Calu3 (cell line): ENCODE measurements at regions not wholly inside any gene's neighbourhood (a gene's known extent, or its start where the extent isn't known, plus 50 kb on each side); places are given as distances from the start of the nearest gene placed in this dataset.
A peak's percentile ranks its signal among the peaks of the same experiment; 100 is the strongest.

Experiments used
- BruUV-seq: library from RNA; stranded (reverse); fragments of 400-500 nt; replicated peaks from 2 replicates; lab custom pipeline; 2021; lab: Mats Ljungman, UMichigan
- CTCF ChIA-PET: fragments of 300-600 bp; sonication (Branson Sonifier 250); formaldehyde crosslinking; loops from one replicate; lab custom pipeline; 2022; ENCODE audit warnings: antibody characterized with exemption; lab: Charles Lee
- DNase-seq: peaks from one replicate; pipeline ENCODE4 v3.0.0; 2022
- H3K27ac Mint-ChIP-seq: one replicate; pipeline ENCODE4 v1.8.0; 2022; ENCODE audit warnings: mixed read lengths; ENCODE audit not compliant: unreplicated experiment
- H3K27me3 Mint-ChIP-seq: one replicate; pipeline ENCODE4 v1.8.0; 2022; ENCODE audit warnings: mixed read lengths; ENCODE audit not compliant: unreplicated experiment
- H3K36me3 Mint-ChIP-seq: one replicate; pipeline ENCODE4 v1.8.0; 2022; ENCODE audit warnings: mild to moderate bottlenecking, moderate library complexity, mixed read lengths; ENCODE audit not compliant: insufficient read depth, unreplicated experiment
- H3K4me1 Mint-ChIP-seq: one replicate; pipeline ENCODE4 v1.8.0; 2022; ENCODE audit warnings: mild to moderate bottlenecking, low read depth, mixed read lengths; ENCODE audit not compliant: unreplicated experiment
- H3K4me3 Mint-ChIP-seq: one replicate; pipeline ENCODE4 v1.8.0; 2022; ENCODE audit warnings: mild to moderate bottlenecking, low read depth, moderate library complexity, mixed read lengths; ENCODE audit not compliant: unreplicated experiment
- H3K9me3 Mint-ChIP-seq: one replicate; pipeline ENCODE4 v1.8.0; 2022; ENCODE audit warnings: low read depth, mixed read lengths; ENCODE audit not compliant: unreplicated experiment
- CTCF ChIP-seq: fragments of 200-600 bp; IDR thresholded peaks from one replicate; pipeline ENCODE4 v1.8.0; 2022; ENCODE audit warnings: antibody characterized with exemption; ENCODE audit not compliant: unreplicated experiment
- intact Hi-C: fragments of 100-400 bp; cut with micrococcal nuclease; formaldehyde crosslinking; loops from one replicate; pipeline ENCODE4 v1.10.0; 2022; ENCODE audit not compliant: unreplicated experiment

GRCh38 chr13:30107521-30108136 lies 199.7 kb downstream of the KATNAL1 start:
- no TSS peak for BruUV-seq
- no peak for TF ChIP-seq CTCF
- peaks cover 13% of the 10 kb centered on the region for H3K36me3 Mint-ChIP-seq
- H3K9me3 Mint-ChIP-seq: no peaks in the 10 kb centered on the region
- CTCF ChIA-PET: no interaction called here
- peaks cover 42% of the 10 kb centered on the region for H3K4me1 Mint-ChIP-seq
- no peaks in the 10 kb centered on the region for H3K27me3 Mint-ChIP-seq
- intact Hi-C loops: loop anchor here (1.0 kb wide), 1 partner anchor 262 kb away; no protein-coding TSS in a partner anchor
- H3K27ac Mint-ChIP-seq: peak overlapping the region; percentile 65
- no peak for DNase-seq
- H3K4me3 Mint-ChIP-seq: no peak overlapping the region

- Mint-ChIP-seq H3K36me3 (peaks cover 13% of the 10 kb centered on the region), H3K27me3 (no peaks in the 10 kb centered on the region), H3K9me3 (no peaks in the 10 kb centered on the region), H3K4me3 (no peak overlapping the region), H3K27ac (peak overlapping the region; percentile 65), H3K4me1 (peaks cover 37% of the 10 kb centered on the region)
- BruUV-seq: no TSS peak
- no peak for DNase-seq
- no peak for TF ChIP-seq CTCF
- intact Hi-C loops: no loop called here
- CTCF ChIA-PET: no interaction called here
These were observed 200.2 kb downstream of the KATNAL1 start for GRCh38 chr13:30107121-30107520.

GRCh38 chr13:30105381-30105780 lies 202.0 kb downstream of the KATNAL1 start:
- no peak overlapping the region for H3K27ac Mint-ChIP-seq
- CTCF ChIA-PET: no interaction called here
- intact Hi-C loops: no loop called here
- H3K36me3 Mint-ChIP-seq: peaks cover 13% of the 10 kb centered on the region
- H3K9me3 Mint-ChIP-seq: no peaks in the 10 kb centered on the region
- no peak for DNase-seq
- TF ChIP-seq CTCF: no peak
- BruUV-seq: no TSS peak
- no peaks in the 10 kb centered on the region for H3K27me3 Mint-ChIP-seq
- H3K4me3 Mint-ChIP-seq: no peak overlapping the region
- peaks cover 31% of the 10 kb centered on the region for H3K4me1 Mint-ChIP-seq

- no peak for TF ChIP-seq CTCF
- CTCF ChIA-PET: no interaction called here
- intact Hi-C loops: no loop called here
- Mint-ChIP-seq H3K4me3 (no peak overlapping the region), H3K27ac (no peak overlapping the region), H3K36me3 (peaks cover 3% of the 10 kb centered on the region), H3K27me3 (no peaks in the 10 kb centered on the region), H3K4me1 (peaks cover 17% of the 10 kb centered on the region), H3K9me3 (no peaks in the 10 kb centered on the region)
- BruUV-seq: no TSS peak
- no peak for DNase-seq
These were observed 204.1 kb downstream of the KATNAL1 start for GRCh38 chr13:30103161-30103840.
